Ecto neural progenitor cell (in vitro differentiated cells): ENCODE measurements at regions not wholly inside any gene's neighbourhood (a gene's known extent, or its start where the extent isn't known, plus 50 kb on each side); places are given as distances from the start of the nearest gene placed in this dataset.

Source experiments
- DNase-seq: peaks from one replicate; pipeline ENCODE4 v3.0.0-alpha.2; 2018; ENCODE audit warnings: low spot score

DNA sequence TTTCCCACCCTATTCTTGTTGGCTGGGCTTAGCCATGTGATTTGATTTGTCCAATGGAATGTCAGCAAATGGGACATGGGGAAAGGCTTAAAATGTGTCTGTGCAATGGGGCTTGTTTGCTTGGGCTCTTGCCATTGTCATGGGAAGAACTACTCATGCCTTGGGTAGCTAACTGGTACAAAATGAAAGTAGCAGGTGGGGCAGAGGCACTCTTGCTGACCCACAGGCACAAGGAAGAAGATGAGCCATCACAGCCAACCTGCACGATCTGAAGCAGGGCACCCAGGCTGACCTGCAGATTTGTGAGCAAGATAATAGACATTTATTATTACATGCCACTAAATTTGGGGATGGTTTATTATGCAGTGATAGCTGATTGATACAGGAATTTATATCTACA is 305.9 kb upstream of the CAMK1G start:
- no peak for DNase-seq

DNA sequence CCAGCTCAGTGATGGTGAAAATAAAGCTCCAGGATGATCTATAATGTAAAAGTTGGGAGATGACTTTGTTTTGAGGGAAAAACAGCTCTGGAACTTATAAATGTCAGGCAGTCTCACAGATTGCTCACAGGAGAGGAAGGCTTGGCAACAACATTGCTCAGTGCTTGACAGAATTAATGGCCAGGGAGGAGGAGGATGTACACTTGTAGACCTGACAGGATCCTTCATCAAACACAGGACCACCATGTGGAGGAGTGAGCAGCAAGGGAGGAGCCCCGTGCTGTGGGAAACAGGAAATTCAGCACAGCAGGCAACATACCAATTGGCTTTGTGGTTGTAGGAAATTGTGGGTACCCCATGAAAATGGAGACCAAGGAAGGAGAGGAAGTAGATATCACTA is 291.8 kb upstream of the CAMK1G start:
- no peak for DNase-seq

DNA sequence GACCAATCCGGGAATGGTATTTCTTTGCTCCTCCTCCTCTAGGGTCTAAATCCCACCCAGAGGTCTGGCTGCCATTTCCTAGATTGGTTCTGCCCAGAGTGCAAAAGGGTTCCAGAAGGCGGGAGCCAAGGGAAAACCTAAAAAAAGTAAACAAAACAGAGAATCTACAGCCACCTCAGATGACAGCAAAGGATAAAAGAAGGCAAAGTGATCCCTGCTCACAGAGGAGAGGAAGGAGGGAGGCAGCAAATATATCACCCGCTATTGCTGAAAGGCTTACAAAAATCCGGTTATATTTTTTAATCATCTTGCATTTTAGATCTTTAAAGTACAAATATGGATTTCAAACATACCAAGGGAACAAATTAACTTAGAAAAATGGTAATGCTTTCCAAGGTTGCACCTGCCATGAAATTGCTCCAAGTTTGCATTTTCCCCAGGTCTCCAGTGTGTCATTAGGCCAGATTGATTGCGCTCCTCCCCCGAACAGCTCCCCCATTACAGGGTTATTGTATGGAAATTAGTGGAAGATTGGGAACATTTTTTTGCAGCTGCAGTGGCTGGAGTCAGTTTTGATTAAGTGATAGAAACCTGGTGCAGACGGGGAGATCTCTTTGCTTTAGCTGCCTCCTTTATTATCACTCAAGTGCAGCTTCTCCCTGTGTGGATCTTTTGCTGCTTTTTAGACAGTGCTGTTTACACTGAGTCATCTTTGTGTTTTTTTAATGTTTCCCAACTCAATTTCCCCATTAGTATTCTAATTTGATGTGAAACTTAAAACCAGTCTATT is 280.5 kb upstream of the CAMK1G start:
- DNase-seq: no peak

DNA sequence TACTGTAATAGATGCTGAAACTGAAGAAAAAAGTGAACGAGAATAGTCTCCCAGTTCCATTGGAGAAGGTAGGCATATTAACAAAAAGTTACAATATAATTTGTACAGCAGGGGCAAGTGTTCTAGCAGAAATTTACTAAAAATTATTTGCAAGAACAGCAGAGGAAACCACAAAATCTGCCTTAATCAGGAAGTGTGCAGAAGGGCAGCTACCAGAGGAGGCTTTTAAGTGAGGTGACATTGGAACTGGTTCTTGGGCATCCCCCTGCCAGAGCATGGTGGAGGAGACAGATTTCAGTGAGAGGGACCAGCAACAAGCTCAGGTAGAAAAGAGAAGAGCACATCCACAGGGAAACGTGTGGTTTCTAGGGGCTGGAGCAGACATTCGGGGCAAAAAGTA is 279.3 kb upstream of the CAMK1G start:
- no peak for DNase-seq

DNA sequence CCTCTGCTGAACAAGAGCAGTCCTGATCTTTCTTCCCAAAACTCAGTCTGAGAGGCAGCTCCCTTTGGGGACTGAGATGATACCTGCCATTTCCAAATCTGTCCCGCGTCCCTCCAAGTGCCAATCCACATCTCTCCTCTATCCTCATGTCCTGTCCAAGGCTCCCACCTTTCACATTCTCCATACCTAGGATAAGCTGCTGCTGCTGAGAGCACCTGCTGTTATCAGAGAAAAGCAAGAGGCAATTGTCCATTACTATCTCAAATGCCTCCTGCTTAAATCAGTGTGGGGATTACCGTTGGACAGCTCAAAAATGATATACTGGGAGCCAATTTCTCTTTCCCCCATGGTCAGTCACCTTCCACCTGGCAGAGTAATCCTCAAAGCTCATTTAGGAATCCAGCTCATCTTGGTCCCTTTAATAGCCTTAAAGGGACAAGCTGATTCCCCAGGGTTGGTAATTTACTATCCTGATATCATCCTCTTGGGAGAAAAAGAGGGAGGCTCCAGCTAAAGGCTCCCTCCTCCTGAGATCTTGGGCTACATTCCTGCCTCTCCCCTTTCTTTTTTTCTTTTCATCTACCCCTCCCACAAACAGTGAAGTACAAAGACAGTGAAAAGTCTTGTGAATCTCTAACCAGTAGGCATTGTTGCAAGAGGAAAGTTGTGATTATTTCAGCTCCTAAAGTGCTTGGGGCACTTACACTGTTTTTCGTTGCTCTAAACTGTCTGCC is 278.1 kb upstream of the CAMK1G start:
- DNase-seq: no peak

DNA sequence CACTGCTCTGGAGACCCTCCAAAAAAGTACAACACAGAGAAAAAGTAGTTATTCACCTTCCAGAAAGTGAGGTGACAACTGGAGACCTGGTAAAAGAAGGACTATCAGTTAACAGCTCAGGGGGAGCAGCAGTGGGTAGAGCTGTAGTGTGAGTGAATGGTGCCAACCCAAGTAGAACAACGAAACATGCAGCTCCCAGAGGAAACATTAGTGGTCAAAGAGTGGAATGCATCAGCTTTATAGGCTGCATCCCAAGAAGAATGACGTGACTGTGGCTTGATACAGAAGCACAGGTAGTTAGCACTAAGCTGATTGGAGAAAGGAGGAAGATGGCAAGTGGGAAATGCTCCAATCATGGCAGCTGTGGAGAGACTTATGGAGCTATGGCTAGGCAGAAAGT is 275.7 kb upstream of the CAMK1G start:
- DNase-seq: no peak

DNA sequence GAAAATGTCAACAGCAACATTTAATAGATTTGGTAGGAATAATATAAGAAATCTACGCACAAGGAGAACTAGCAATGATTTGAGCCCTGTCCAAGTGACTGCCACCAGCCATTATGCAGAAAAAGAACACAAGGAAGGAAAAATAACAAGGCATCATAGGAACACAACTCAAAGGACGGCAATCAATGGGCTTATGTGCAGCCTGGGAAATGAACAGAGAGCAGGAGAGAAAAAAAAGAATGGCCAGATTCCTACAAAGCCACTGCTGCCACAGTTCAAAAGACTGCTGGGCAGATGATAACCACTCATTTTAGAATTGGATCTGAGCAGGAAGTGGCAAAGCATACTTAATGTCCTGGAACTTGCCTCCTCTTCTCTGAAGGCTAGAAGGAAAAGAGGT is 274.3 kb upstream of the CAMK1G start:
- no peak for DNase-seq

DNA sequence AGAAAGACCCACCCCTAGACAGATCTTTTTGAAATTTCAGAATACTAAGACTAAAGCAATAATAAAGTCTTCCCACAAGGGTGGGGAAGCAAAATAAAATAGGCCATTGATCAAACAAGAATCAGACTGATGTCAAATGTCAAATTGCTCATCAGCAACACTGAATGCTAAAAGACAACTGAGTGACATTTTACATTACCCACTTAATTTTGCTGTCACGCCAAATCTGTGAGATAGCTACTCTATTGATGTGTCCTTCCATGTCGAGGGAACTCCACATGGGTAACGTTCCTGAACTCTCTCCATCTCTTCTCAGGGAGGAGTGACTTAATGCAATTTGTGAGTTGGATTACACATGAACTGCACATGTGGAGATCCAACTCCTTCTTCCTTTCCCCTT is 271.7 kb upstream of the CAMK1G start:
- no peak for DNase-seq

DNA sequence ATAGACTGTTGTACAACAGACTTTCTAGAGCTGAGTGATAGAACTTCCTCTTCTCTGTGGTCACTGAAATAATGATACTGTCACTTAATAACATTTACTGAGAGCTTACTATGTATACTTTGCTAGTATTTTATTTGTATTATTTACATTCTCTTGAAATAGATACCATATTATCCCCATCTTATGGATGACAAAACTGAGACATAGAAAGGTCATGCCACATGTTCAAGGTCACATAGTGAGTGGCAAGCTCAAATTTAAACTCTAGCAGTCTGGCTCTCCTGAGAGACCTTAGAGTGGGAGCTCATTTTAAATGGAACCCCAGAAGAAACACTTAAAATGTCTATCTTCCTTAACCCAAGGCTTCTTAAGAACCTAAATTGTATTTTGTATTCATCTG is 266.6 kb upstream of the CAMK1G start:
- DNase-seq: no peak

DNA sequence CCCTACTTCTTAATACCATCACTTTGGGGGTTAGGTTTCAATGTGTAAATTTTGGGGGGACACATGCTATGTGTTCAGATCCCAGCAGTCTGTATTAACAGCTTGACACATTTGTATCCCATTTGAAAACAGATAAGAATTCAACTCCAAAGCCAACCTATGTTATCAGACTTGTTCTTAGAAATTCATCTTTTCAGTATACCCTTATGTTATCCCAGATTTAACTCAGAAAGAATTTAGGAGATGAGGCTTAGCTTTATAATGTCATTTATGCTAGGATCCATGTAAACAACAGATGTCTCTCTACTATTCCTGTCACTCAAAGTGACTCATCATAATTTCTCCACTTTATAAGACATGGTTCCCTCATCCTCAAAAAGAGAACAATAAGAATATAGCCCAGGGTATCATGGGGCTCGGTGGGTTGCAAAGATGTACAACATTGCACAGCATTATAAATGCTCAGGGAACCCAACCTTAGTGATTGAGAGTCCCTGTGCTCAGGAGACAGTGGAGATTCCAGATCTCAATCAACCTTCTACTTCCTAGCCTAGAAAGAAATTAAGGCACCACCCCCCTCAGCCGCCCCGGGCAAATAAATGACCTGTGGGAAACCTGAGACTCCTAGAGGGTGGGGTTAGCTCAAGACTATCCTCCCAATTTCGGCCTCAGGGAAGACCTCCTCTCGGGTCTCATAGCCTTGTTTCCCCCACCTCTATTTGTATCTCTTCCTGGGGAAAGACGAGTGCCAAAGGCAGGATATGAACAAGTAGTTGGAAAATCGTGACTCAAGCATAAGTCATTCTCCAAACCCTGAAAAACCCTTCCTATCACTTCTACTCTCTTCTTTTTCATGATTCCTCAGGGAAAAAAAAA is 265.1 kb upstream of the CAMK1G start:
- no peak for DNase-seq

DNA sequence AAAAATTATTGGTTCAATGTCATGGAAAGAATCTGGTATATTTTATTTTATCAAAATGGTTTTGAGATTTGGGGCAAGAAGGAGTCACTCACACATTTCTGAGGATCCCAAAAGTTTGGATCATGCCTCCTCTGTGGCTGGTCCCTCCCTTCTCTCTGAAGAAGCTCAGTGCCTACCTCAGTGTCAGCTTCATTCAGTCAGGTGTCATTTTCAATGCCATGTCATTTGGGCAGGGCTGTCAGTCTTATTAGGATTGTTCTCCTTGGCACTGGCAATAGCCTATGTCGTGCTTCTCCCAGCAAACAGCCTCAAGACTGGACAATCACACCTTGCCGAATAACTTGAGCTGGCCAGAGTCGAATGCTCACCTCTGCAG is 264.5 kb upstream of the CAMK1G start:
- DNase-seq: no peak

DNA sequence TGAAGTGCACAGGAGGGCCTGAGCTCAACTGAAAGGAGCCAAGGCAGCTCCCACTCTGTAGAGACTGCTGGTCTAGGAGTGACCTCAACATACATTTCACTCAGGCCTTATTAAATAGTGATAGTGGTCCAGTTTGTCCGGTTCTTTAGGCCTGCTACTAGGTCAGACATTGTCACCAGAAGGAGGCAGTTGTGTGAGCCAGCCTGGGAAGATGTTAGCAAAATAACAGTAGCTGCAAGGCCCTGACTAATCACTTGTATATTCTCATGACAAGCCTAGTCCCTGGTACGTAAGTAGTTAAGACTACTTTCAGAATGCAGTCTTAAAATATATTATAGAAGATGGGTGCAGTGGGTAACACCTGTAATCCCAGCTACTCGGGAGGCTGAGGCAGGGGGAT is 264.0 kb upstream of the CAMK1G start:
- no peak for DNase-seq

DNA sequence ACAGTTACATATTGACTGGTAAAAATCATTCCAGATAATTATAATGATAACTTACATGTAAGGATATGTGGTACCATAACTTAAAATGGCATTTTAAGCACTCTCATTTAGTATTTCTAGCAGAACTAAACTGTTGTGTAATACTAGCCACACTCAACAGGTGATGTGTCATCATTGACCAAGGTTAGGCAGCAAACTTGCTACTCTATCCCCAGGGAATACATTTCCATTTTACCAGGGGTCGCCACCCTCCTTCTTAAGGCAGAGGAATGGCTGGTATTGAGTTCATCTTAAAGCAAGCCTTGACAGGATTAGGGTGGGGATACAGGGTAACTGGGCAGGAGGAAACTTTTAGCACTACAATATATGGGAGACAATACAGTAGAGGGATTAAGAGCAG is 259.8 kb upstream of the CAMK1G start:
- DNase-seq: no peak

DNA sequence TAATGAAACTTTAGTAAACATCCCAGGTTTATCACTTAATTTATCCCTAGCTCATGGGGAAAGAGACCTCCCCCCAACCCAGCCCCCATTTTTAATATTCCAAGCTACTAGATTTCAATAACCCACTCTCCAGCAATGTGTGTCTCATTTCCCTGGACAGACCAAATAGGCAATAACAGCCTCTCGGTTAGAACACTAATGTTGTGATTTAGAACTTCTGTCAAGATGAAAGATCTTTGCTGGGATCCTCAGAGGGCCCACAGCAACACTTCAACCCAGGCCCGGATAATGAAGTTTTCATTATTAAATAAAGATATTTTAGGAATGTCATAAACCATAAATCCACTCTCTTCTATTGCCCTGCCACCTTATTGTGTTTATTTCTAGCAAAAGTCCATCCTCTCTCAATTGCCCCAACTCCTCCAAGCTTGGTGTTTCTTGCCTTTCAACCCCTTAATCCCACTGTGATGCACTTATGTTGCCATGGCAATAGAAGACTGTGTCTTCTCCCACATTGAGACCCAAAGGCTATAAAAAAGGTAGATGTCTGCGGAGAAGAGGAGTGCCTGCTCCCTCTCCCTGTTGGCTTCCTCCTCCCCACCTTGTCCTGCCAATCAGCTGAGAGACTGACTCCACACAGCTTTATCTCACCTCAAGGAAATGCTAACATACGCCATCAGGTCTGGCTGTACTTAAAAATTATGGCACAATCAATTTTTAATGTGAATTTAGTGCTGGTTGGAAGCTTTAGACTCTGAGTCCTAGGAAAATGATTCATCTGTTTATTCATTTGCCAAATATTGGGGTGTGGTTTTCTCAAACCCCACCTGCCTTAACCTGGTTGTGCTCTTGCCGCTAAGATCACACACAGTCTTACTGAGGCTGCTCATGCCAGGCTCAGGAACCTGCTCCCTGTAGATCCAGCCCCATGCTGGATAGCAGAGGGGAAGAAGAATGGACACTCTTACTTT is 258.3 kb upstream of the CAMK1G start:
- no peak for DNase-seq

DNA sequence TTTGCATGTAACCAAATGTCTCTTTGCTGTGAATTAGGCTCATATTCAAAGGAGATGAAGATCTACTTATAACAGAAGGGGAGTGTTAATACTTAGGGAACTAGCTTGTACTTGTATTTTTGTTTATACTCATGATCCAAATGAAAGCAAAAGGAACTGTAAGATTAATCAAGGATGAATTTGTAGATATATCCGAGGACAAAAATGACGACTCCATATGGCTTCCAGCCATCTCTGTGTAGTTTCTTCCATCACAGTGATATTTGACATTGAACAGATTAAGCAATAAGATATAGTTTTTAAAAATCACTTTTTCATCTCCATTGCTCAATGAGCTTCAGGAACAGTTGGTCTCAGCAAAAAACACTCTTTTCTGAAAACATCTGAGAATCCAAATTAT is 257.4 kb upstream of the CAMK1G start:
- no peak for DNase-seq

DNA sequence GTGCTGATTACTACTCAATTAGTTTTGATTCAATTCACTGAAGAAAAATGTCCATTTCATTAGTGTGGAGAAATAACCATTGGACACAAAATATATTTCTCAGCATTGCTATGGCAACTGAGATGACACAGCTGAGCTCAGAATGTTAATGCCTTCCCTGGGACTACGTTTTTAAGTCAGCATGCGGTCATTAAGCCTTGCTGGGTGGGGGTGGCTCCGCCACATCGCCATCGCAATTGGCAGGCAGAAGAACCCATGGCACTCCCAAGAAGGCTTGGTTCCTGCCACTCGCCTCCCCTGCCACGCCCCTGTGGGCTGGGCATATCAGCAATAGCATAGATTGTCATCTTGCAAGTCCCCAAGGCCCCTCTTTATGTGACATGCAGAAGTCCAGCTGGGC is 256.7 kb upstream of the CAMK1G start:
- DNase-seq: no peak

DNA sequence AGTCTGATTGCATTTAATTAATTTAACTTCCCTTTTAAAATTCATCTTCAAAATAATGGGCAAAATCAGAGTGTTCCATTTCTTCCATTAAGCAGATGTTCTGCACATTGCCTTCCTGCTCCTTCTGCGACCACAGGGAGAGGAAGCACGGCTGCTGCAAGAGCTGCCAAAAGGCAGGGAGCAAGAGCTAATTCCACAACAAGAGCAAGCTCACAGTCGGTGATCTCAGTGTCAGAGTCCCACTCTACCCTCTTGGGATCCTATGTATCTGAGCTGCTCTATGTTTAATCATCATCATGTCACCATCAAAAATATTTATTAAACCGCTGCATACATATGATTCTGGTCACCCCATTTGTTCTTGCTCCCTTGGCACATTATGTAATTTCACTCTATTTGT is 255.3 kb upstream of the CAMK1G start:
- DNase-seq: no peak

DNA sequence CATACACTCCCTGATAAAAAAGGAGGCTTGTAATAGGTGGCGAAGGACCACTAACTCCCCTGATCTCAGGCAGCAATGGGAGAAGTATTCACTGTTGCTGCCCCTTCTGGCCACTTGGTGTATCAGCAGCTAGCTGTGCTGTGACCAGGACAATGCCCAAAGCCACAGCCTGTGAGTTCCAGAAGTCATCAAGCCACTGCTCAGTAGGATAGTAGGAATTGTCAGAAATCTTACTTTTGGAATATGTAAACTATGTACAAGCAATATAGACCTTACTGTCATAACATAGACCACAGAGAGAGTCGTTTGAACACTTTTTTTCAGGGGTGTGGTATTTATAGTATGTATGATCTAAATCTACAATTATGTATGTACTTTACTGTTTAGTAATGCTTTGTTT is 248.3 kb upstream of the CAMK1G start:
- peak; percentile 60 for DNase-seq

DNA sequence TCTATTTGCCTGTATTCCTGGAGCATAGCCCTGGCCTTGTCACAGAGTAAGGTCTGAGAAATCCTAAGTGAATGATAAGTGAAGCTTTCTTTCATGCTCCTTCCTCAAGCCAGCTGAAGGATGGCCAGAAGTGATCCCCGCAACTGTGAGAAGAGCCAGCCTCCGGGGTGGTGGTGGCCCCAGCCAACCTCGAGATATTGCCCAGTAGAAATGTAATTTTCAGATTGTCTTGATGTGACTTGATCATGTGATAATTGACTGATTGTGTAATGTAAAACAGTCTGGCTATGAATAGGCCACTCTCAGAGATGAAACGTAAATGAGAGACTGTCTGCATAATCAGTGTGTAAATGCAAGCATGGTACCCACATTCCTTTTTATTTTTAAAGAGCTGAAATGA is 242.4 kb upstream of the CAMK1G start:
- no peak for DNase-seq

DNA sequence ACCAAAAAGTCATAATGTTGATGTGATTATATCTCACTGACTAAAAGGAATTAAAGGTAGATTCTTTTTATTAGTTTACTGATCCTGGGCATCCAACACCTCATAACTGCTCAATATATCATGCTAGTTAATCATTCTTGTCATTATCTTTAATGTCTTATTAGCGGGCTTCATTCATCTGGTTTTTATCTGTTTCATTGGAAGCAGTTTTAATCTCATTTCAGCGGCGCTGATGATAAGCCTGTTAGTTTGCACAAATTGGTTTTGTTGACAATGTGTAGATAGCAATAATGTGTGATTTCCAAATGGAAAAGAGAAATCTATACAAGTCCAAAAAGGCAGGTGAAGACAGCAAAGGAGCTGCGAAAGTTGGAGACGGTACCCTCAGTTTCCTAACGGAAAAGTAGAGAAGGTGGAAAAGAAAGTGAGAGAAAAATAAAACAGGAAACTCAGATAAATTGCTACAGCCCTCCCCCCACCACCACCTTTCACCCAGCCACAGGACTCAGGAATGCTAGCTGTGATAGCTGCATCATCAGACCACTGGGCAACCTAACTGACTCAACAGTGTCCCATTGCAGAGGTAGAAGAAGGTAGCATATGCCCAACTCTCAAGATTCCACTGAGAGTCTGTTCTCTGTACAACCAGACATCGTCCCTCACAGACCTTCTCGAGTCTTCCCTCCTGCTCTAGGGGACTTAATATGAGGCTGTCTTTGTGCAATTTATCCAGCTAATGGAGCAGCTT is 241.7 kb upstream of the CAMK1G start:
- DNase-seq: no peak
